ENCODE measurements at regions not wholly inside any gene's neighbourhood (a gene's known extent, or its start where the extent isn't known, plus 50 kb on each side); places are given as distances from the start of the nearest gene placed in this dataset.

DNA sequence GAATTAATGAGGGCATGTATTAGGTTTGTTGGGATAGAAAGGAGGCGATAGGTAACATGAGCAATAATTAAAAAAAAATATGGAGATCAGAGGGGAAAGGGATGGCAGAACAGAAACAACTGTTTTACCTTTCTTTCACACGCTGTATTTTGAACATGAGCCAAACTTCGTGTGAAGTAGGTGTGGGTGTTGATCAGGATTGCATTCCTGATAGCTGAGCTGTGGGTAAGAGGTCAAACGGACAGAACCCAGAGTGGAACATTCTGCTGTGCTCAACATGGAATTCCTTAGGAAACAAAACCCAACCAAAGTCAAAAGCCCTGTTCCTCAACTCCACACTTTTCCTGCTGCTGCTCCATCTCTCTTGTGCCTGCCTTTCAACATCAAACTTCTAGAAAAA lies 162.5 kb upstream of the CASK start:
- ChIA-PET POLR2A (interaction anchor here (1.0 kb wide), 1 partner anchor 13 kb away, joined by 3 read pairs; no protein-coding TSS in a partner anchor), CTCF (no interaction called here)
- Mint-ChIP-seq H3K9me3 (no peaks in the 10 kb centered on the region), H3K27ac (no peak overlapping the region), H3K27me3 (no peaks in the 10 kb centered on the region), H3K36me3 (no peaks in the 10 kb centered on the region), H3K4me3 (no peak overlapping the region), H3K4me1 (ENCODE audit: low read depth) (peaks cover 14% of the 10 kb centered on the region)
- intact Hi-C loops (cut with micrococcal nuclease), result no loop called here
- no peak for DNase-seq

DNA sequence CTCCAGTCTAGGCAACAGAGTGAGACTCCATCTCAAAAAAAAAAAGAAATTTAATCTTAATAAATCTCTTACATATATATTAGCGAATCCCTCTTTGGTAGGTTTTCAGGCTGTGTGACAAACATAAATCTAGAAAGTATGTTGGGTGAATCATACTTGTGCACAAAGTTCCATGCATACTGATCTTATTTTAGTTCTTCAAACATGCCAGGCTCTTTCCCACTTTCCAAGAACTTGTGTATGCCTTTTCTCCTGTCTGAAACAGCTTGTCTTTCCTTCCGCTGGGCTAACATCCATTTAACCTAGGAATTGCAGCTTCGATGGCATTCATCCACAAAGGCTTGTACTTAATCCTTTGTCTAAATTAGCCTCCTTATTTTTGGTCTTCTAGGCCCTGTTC lies 156.6 kb upstream of the CASK start:
- H3K9me3 Mint-ChIP-seq, result no peaks in the 10 kb centered on the region
- no peak overlapping the region for H3K4me3 Mint-ChIP-seq
- H3K4me1 Mint-ChIP-seq (ENCODE audit: low read depth), result peaks cover 6% of the 10 kb centered on the region
- intact Hi-C loops (cut with micrococcal nuclease), result no loop called here
- no peaks in the 10 kb centered on the region for H3K27me3 Mint-ChIP-seq
- H3K36me3 Mint-ChIP-seq, result no peaks in the 10 kb centered on the region
- ChIA-PET CTCF (no interaction called here), POLR2A (no interaction called here)
- H3K27ac Mint-ChIP-seq, result no peak overlapping the region
- no peak for DNase-seq

DNA sequence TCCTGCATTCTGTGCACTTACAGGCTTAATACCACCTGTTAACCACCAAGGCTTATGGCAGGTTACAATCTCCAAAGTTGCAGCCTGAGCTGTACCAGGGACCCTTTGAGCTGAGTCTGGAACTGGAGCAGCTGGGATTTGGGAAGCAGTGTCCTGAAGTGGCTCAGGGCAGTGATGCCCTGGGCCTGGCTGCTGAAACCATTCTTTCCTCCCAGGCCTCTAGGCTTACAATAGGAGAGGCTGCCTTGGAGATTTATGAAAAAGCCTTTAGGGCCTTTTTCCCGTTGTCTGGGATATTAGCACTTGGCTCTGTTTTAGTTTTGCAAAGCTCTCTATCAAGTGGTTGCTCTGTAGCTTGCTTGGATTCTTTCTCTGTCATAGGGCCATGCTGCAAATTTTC lies 154.3 kb upstream of the CASK start:
- H3K4me3 Mint-ChIP-seq, result no peak overlapping the region
- peaks cover 10% of the 10 kb centered on the region for H3K4me1 Mint-ChIP-seq (ENCODE audit: low read depth)
- H3K9me3 Mint-ChIP-seq, result no peaks in the 10 kb centered on the region
- DNase-seq, result no peak
- no peaks in the 10 kb centered on the region for H3K27me3 Mint-ChIP-seq
- no peak overlapping the region for H3K27ac Mint-ChIP-seq
- no peaks in the 10 kb centered on the region for H3K36me3 Mint-ChIP-seq
- POLR2A ChIA-PET, result no interaction called here
- CTCF ChIA-PET, result no interaction called here
- intact Hi-C loops (cut with micrococcal nuclease), result no loop called here

DNA sequence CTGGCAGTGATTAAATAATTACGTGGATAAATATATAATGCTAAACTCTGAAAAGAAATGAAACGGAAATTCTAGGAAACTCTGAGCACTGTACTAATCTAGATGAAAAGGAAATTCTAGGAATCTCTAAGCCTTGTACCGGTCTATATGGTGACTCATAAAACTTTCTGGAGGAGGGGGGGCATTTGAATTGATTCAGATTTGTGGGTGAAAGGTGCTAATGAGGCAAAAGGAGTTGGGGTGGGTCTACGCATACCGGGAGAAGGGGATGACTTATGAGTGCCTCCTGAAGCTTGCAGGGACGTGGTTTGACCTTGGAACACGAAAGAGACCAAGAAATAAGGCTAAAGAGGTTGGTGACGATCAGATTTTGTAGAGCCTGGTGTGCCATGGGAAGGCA lies 151.7 kb upstream of the CASK start:
- H3K4me3 Mint-ChIP-seq, result no peak overlapping the region
- H3K9me3 Mint-ChIP-seq, result no peaks in the 10 kb centered on the region
- peaks cover 10% of the 10 kb centered on the region for H3K4me1 Mint-ChIP-seq (ENCODE audit: low read depth)

DNA sequence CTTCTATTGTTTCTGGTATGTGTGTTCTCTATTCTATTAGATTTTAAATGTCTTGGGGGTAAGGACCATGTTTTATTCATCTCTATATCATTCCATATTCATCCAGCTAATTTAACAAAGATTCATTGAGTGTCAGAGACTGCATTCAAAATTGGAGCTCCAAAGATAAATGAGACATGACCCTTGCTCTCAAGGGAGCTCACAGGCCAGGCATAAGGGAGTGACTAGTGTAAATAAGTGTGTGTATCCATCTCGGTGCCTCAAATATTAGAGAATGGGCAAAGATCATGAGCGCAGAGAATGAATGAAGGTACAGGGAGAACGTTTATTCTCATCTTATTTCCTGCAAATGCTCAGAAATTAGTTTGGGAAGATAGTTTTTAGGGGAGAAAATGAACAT lies 150.1 kb upstream of the CASK start:
- DNase-seq, result no peak
- no peaks in the 10 kb centered on the region for H3K27me3 Mint-ChIP-seq
- intact Hi-C loops (cut with micrococcal nuclease), result no loop called here
- ChIA-PET POLR2A (no interaction called here), CTCF (no interaction called here)
- no peaks in the 10 kb centered on the region for H3K9me3 Mint-ChIP-seq
- peaks cover 10% of the 10 kb centered on the region for H3K4me1 Mint-ChIP-seq (ENCODE audit: low read depth)
- no peak overlapping the region for H3K4me3 Mint-ChIP-seq
- no peaks in the 10 kb centered on the region for H3K36me3 Mint-ChIP-seq
- no peak overlapping the region for H3K27ac Mint-ChIP-seq

More for the DNA sequence above, 151.7 kb upstream of the CASK start:
- POLR2A ChIA-PET, result interaction anchor here (0.6 kb wide), 1 partner anchor 106 kb away, joined by 4 read pairs; no protein-coding TSS in a partner anchor
- intact Hi-C loops (cut with micrococcal nuclease), result no loop called here
- Mint-ChIP-seq H3K27me3 (no peaks in the 10 kb centered on the region), H3K27ac (no peak overlapping the region), H3K36me3 (no peaks in the 10 kb centered on the region)
- CTCF ChIA-PET, result no interaction called here
- DNase-seq, result peak; percentile 19

DNA sequence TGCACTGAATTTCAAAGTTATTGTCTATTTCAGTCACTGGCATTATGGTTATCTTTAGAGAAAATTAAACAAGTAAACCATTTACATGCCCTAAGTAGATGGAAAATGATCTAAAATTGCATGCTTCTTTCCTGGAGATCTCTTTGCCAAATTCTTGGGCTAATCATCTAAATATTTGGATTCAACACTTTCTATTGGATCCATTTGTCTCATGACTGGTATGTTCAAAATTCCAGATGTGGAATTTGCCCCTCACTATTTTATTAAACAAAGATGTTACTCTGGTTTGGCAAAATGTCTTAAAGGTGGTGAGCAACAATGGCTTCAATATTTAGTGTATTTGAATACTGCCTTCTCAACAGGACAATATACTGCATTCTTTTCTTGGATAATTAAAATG lies 147.5 kb upstream of the CASK start:
- intact Hi-C loops (cut with micrococcal nuclease), result no loop called here
- Mint-ChIP-seq H3K27ac (no peak overlapping the region), H3K27me3 (no peaks in the 10 kb centered on the region), H3K9me3 (no peaks in the 10 kb centered on the region), H3K36me3 (no peaks in the 10 kb centered on the region), H3K4me1 (ENCODE audit: low read depth) (peaks cover 10% of the 10 kb centered on the region), H3K4me3 (no peak overlapping the region)
- ChIA-PET POLR2A (no interaction called here), CTCF (no interaction called here)
- DNase-seq, result no peak

DNA sequence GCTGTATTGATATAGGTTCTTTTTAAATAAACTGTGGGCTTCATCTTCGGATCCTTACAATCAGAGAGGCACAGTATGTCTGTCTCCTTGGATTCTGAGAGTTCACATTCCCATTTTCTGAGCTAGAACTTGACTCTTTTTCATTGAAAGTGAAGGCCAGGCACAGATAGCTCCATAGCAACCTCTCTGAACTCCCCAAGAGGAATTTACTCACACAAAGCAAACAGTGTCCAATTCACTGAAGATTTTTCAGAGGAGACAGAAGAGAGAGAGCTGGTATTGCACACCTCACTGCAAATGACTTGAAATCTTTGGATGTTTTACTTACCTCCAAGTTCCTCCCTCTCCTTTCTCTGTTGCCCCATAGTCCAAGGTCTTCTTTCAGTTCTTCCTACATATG lies 130.9 kb upstream of the CASK start:
- Mint-ChIP-seq H3K27ac (no peak overlapping the region), H3K36me3 (no peaks in the 10 kb centered on the region), H3K9me3 (no peaks in the 10 kb centered on the region), H3K4me3 (no peak overlapping the region), H3K27me3 (no peaks in the 10 kb centered on the region), H3K4me1 (ENCODE audit: low read depth) (no peaks in the 10 kb centered on the region)
- no peak for DNase-seq
- ChIA-PET CTCF (no interaction called here), POLR2A (no interaction called here)
- intact Hi-C loops (cut with micrococcal nuclease), result no loop called here

DNA sequence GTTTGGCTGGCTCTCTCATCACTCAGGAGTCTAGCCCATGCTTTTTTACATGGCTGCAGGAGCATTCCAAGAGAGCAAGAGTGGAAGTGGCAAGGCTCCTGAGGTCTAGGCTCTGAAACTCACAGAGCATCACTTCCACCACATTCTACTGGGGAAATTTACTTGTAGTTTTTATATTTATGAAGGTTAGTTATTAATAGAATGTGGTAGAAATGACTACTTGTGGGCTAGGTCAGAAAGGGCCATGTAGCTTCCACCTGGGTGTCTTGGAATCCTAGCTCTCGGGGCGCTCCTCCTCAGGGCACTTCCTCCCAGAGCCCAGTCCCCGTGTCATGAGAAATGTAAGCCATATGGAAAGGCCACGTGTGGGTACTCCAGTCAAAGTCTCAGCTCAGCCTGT lies 127.0 kb upstream of the CASK start:
- H3K9me3 Mint-ChIP-seq, result no peaks in the 10 kb centered on the region
- ChIA-PET CTCF (no interaction called here), POLR2A (no interaction called here)
- no peak overlapping the region for H3K4me3 Mint-ChIP-seq
- H3K27me3 Mint-ChIP-seq, result no peaks in the 10 kb centered on the region
- no peak overlapping the region for H3K27ac Mint-ChIP-seq
- no peaks in the 10 kb centered on the region for H3K4me1 Mint-ChIP-seq (ENCODE audit: low read depth)
- intact Hi-C loops (cut with micrococcal nuclease), result no loop called here
- DNase-seq, result no peak
- no peaks in the 10 kb centered on the region for H3K36me3 Mint-ChIP-seq

DNA sequence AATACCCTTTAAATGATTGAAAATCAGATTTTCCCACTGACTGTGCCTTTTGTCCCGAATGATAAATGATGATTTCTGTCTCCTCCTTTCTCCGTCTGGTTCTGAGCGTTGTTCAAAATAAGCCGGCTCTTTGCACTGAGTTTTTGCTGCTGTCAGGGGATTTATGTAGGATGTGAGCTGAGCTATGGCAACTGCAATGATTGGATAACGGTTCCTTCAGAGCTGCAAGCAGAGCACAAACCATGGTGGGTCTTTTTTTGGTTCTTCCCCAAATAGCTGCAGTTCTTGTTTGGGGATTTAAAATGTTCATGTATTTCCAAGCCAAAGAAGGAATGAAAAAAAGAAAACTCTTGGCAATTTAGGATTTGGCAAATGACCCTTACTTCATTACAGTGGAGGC lies 124.5 kb upstream of the CASK start:
- H3K9me3 Mint-ChIP-seq, result no peaks in the 10 kb centered on the region
- intact Hi-C loops (cut with micrococcal nuclease), result no loop called here
- H3K36me3 Mint-ChIP-seq, result no peaks in the 10 kb centered on the region
- ChIA-PET POLR2A (no interaction called here), CTCF (interaction anchor here (0.7 kb wide), 1 partner anchor 83 kb away, joined by 3 read pairs; no protein-coding TSS in a partner anchor)
- H3K4me1 Mint-ChIP-seq (ENCODE audit: low read depth), result no peaks in the 10 kb centered on the region
- no peak overlapping the region for H3K4me3 Mint-ChIP-seq
- DNase-seq, result no peak
- H3K27me3 Mint-ChIP-seq, result no peaks in the 10 kb centered on the region
- no peak overlapping the region for H3K27ac Mint-ChIP-seq

DNA sequence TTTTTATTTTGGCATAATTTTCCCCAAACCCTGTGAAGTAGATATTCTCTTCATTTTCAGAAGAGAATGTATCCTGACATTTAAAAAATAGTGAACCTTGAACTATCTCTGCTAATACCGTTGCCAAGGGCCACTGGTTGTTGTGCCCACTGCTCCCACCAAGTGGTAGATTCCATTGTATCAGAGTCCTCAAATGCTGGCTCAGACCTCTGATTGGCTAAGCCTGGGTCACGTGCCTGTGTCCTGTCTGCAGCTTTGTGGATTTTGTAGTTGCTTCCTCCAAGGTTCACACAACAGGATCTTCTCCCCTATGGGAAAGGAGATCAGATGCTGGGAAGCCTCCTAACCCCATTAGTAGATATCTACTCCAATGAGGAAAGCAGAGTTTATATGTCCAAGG lies 104.8 kb upstream of the CASK start:
- ChIA-PET CTCF (interaction anchor here (0.8 kb wide), 1 partner anchor 268 kb away, joined by 3 read pairs; no protein-coding TSS in a partner anchor), POLR2A (no interaction called here)
- Mint-ChIP-seq H3K27ac (no peak overlapping the region), H3K27me3 (no peaks in the 10 kb centered on the region), H3K4me3 (no peak overlapping the region), H3K36me3 (no peaks in the 10 kb centered on the region), H3K9me3 (no peaks in the 10 kb centered on the region), H3K4me1 (ENCODE audit: low read depth) (peaks cover 2% of the 10 kb centered on the region)
- DNase-seq, result no peak
- intact Hi-C loops (cut with micrococcal nuclease), result no loop called here

DNA sequence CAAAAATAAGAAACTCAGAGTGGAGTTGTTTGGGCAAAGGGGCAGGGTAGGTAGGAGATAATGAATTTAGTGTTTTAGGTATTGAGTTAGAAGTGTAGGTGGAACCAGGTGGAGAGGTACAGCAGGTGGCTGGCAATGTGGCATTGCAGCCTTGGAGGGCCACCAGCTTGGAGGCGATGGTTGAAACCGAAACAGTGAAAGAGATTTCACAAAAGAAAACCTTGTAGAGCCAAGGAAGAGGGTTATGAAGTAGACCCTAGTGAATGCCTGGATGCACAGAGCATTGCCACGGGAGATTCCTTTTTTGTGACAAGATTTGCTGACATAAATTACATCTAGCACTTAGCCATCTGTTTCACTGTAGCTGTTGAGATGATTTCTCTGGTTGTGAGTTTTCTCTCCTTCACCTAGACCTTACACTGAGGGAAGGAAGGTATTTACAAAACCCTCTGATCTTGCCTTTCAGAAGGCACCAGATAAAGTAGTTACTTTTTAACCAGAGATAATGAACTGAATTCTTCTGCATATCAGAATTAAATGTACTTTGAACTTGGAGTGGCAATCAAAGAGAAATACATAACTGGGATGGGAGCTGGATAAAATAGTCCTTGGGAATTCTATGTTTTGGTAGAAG lies 104.1 kb upstream of the CASK start:
- Mint-ChIP-seq H3K9me3 (no peaks in the 10 kb centered on the region), H3K27ac (no peak overlapping the region), H3K4me3 (no peak overlapping the region), H3K4me1 (ENCODE audit: low read depth) (peaks cover 4% of the 10 kb centered on the region), H3K36me3 (no peaks in the 10 kb centered on the region), H3K27me3 (no peaks in the 10 kb centered on the region)
- intact Hi-C loops (cut with micrococcal nuclease), result no loop called here
- ChIA-PET POLR2A (no interaction called here), CTCF (no interaction called here)
- DNase-seq, result no peak

DNA sequence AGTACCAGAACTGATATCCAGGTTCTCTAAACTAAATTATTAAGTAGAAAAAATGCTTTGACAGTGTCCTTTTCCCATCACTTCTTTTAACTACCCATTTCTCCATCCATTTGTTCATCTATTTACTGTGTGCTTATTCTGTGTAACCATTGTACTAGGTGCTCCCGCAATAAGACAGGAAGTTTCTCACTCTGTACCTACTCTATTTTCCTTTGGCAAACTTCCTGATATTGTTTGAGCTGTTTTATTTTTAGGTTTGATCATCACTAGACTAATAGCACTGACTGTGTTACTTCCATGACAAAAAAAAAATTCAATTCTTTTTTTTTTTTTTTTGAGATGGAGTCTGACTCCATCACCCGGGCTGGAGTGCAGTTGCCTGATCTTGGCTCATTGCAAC lies 102.5 kb upstream of the CASK start:
- ChIA-PET POLR2A (no interaction called here), CTCF (no interaction called here)
- Mint-ChIP-seq H3K27me3 (no peaks in the 10 kb centered on the region), H3K27ac (no peak overlapping the region), H3K9me3 (no peaks in the 10 kb centered on the region), H3K4me1 (ENCODE audit: low read depth) (peaks cover 11% of the 10 kb centered on the region), H3K4me3 (no peak overlapping the region), H3K36me3 (no peaks in the 10 kb centered on the region)
- intact Hi-C loops (cut with micrococcal nuclease), result no loop called here
- no peak for DNase-seq

DNA sequence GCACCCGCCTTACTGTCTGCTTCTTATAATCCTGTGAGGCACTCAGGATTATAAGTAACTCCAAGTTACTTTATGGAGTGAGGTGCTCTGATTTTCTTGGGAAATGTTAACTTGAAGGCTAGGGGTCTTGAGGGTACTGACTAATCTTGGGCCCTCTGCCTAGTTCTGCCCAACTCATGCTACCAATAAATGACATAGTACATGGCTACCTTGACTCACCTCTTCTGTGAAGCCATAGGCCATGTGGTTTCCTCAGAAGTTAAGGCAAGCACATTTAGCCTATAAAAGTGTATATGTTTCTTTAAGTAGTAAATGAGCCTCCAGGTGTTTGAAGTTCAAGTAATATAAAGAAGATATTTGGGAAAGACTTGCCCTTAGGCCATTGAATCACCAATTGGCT lies 99.8 kb upstream of the CASK start:
- ChIA-PET CTCF (no interaction called here), POLR2A (no interaction called here)
- Mint-ChIP-seq H3K36me3 (no peaks in the 10 kb centered on the region), H3K4me3 (no peak overlapping the region), H3K27me3 (no peaks in the 10 kb centered on the region), H3K4me1 (ENCODE audit: low read depth) (peaks cover 22% of the 10 kb centered on the region), H3K27ac (peak overlapping the region; percentile 33), H3K9me3 (no peaks in the 10 kb centered on the region)
- intact Hi-C loops (cut with micrococcal nuclease), result loop anchor here (5.0 kb wide), 1 partner anchor 101 kb away; the partner anchor contains the start of gene CASK
- no peak for DNase-seq

Measured in activated CD4-positive, alpha-beta memory T cell treated with anti-CD3 and anti-CD28 coated beads for 36 hours (primary cell).